ENCODE measurements at regions not wholly inside any gene's neighbourhood (a gene's known extent, or its start where the extent isn't known, plus 50 kb on each side); places are given as distances from the start of the nearest gene placed in this dataset.

GRCh38 chr2:56912490-56912889 lies 728.7 kb downstream of the CCDC85A start:
- Histone ChIP-seq H3K36me3 (ENCODE audit: insufficient read depth in 1 of 2, low read depth in 1 of 2) (no peaks in the 10 kb centered on the region), H3K4me1 (no peaks in the 10 kb centered on the region), H3K4me3 (no peak overlapping the region), H3K27me3 (ENCODE audit: insufficient read depth in 3 of 3, low read length in 2 of 3) (no peaks in the 10 kb centered on the region), H3K27ac (no peak overlapping the region), H3K9me3 (peaks cover 4% of the 10 kb centered on the region)
- intact Hi-C loops (cut with DNase I), result no loop called here
- ATAC-seq, result no peak
- TF ChIP-seq, protein P1, sequence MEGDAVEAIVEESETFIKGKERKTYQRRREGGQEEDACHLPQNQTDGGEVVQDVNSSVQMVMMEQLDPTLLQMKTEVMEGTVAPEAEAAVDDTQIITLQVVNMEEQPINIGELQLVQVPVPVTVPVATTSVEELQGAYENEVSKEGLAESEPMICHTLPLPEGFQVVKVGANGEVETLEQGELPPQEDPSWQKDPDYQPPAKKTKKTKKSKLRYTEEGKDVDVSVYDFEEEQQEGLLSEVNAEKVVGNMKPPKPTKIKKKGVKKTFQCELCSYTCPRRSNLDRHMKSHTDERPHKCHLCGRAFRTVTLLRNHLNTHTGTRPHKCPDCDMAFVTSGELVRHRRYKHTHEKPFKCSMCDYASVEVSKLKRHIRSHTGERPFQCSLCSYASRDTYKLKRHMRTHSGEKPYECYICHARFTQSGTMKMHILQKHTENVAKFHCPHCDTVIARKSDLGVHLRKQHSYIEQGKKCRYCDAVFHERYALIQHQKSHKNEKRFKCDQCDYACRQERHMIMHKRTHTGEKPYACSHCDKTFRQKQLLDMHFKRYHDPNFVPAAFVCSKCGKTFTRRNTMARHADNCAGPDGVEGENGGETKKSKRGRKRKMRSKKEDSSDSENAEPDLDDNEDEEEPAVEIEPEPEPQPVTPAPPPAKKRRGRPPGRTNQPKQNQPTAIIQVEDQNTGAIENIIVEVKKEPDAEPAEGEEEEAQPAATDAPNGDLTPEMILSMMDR (IDR thresholded peaks at IDR 0.05), result no peak
- DNase-seq, result no peak
- 59 to 64% (median 60%) methylated on average over 4 of the region's 4 CpGs for WGBS, 3 donors

DNA sequence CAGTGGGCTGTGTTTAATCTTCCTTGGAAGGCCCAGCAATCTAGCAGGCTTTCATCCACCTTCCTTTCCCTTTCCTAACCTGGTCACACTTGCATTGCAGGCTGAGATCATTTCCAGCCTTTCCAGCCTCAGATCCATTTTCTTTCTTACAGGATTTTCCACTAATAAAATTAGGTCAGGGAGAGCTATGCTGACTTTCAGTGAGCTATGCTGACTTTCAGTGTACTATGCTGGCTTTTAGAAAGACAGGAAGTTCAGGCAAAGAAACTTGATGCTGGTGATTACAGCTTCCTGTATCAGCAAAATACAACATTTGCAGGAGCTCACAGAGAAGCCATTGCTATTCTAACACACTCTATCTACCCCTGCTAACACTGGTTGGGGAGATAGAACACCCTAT lies 735.0 kb downstream of the CCDC85A start:
- TF ChIP-seq, protein P1 (IDR thresholded peaks at IDR 0.05), result no peak
- Histone ChIP-seq H3K27ac (no peak overlapping the region), H3K27me3 (ENCODE audit: insufficient read depth in 3 of 3, low read length in 2 of 3) (no peaks in the 10 kb centered on the region), H3K4me1 (no peaks in the 10 kb centered on the region), H3K4me3 (no peak overlapping the region), H3K9me3 (peaks cover 4% of the 10 kb centered on the region), H3K36me3 (ENCODE audit: insufficient read depth in 1 of 2, low read depth in 1 of 2) (no peaks in the 10 kb centered on the region)
- intact Hi-C loops (cut with DNase I), result no loop called here
- ATAC-seq (no peak), DNase-seq (no peak)

DNA sequence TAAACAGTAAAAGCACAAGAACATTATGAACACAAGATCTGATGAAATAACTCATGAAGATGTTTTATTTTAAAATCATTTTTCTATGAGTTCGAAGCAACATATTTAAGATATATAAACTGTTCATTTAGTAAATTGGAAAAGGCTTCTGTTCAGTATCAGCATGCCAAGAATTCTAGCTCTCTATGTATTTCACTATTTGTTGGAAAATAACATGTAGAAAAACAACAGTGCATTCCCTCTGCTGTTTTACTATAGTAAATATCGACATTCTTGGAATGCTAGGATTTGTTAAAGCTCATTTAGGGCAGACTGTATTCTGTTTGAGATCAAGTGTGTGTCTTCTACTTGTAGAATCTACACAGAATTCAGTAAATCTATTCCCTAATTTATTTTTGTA lies 750.2 kb downstream of the CCDC85A start:
- 71 to 79% (median 74%) methylated on average over 2 of the region's 2 CpGs for WGBS, 3 donors
- DNase-seq, result no peak
- Histone ChIP-seq H3K27me3 (ENCODE audit: insufficient read depth in 3 of 3, low read length in 2 of 3) (no peaks in the 10 kb centered on the region), H3K27ac (no peak overlapping the region), H3K36me3 (ENCODE audit: insufficient read depth in 1 of 2, low read depth in 1 of 2) (no peaks in the 10 kb centered on the region), H3K4me3 (no peak overlapping the region), H3K9me3 (no peaks in the 10 kb centered on the region), H3K4me1 (no peaks in the 10 kb centered on the region)
- TF ChIP-seq, protein P1 (IDR thresholded peaks at IDR 0.05), result no peak
- no peak for ATAC-seq
- intact Hi-C loops (cut with DNase I), result no loop called here

GRCh38 chr2:56934866-56935265 lies 751.1 kb downstream of the CCDC85A start:
- intact Hi-C loops (cut with DNase I), result no loop called here
- Histone ChIP-seq H3K4me3 (no peak overlapping the region), H3K9me3 (no peaks in the 10 kb centered on the region), H3K36me3 (ENCODE audit: insufficient read depth in 1 of 2, low read depth in 1 of 2) (no peaks in the 10 kb centered on the region), H3K4me1 (no peaks in the 10 kb centered on the region), H3K27ac (no peak overlapping the region), H3K27me3 (ENCODE audit: insufficient read depth in 3 of 3, low read length in 2 of 3) (no peaks in the 10 kb centered on the region)
- DNase-seq (no peak), ATAC-seq (no peak)
- WGBS, 3 donors, result 72 to 86% (median 81%) methylated on average over 1 of the region's 1 CpG
- TF ChIP-seq, protein P1 (IDR thresholded peaks at IDR 0.05), result no peak

- DNase-seq (no peak), ATAC-seq (no peak)
- intact Hi-C loops (cut with DNase I), result no loop called here
- Histone ChIP-seq H3K36me3 (ENCODE audit: insufficient read depth in 1 of 2, low read depth in 1 of 2) (no peaks in the 10 kb centered on the region), H3K27me3 (ENCODE audit: insufficient read depth in 3 of 3, low read length in 2 of 3) (no peaks in the 10 kb centered on the region), H3K4me3 (no peak overlapping the region), H3K4me1 (no peaks in the 10 kb centered on the region), H3K9me3 (no peaks in the 10 kb centered on the region), H3K27ac (no peak overlapping the region)
- TF ChIP-seq, protein P1 (IDR thresholded peaks at IDR 0.05), result no peak
These were observed 756.3 kb downstream of the CCDC85A start for GRCh38 chr2:56940054-56940453.
